Kidney epithelial cell (primary cell): ENCODE measurements at regions not wholly inside any gene's neighbourhood (a gene's known extent, or its start where the extent isn't known, plus 50 kb on each side); places are given as distances from the start of the nearest gene placed in this dataset.

Experiments
- DNase-seq: peaks from one replicate; pipeline ENCODE4 v3.0.0-alpha.2; 2010; ENCODE audit warnings: low read depth
- H3K27me3 ChIP-seq: 2 replicates; pipeline ENCODE4 v1.6.0; 2011; ENCODE audit warnings: low read length; ENCODE audit not compliant: control insufficient read depth, insufficient read depth
- H3K36me3 ChIP-seq: 2 replicates; pipeline ENCODE4 v1.5.1; 2011; ENCODE audit warnings: low read length; ENCODE audit not compliant: control insufficient read depth, insufficient read depth
- H3K4me3 ChIP-seq: 2 replicates; pipeline ENCODE4 v1.5.1; 2011; ENCODE audit warnings: low read depth, mild to moderate bottlenecking, control low read depth, low read length
- CTCF ChIP-seq: IDR thresholded peaks from 2 replicates; pipeline ENCODE4 v1.5.1; 2011; ENCODE audit warnings: mild to moderate bottlenecking, moderate library complexity, low read length, control low read depth, inconsistent platforms; ENCODE audit not compliant: insufficient read depth, poor library complexity, severe bottlenecking

- Histone ChIP-seq H3K27me3 (no peaks in the 10 kb centered on the region), H3K4me3 (no peak overlapping the region), H3K36me3 (no peaks in the 10 kb centered on the region)
- DNase-seq: peak; percentile 56
- TF ChIP-seq CTCF: no peak
These were observed 69.1 kb upstream of the ZNF516 start for GRCh38 chr18:76564117-76564516.

DNA sequence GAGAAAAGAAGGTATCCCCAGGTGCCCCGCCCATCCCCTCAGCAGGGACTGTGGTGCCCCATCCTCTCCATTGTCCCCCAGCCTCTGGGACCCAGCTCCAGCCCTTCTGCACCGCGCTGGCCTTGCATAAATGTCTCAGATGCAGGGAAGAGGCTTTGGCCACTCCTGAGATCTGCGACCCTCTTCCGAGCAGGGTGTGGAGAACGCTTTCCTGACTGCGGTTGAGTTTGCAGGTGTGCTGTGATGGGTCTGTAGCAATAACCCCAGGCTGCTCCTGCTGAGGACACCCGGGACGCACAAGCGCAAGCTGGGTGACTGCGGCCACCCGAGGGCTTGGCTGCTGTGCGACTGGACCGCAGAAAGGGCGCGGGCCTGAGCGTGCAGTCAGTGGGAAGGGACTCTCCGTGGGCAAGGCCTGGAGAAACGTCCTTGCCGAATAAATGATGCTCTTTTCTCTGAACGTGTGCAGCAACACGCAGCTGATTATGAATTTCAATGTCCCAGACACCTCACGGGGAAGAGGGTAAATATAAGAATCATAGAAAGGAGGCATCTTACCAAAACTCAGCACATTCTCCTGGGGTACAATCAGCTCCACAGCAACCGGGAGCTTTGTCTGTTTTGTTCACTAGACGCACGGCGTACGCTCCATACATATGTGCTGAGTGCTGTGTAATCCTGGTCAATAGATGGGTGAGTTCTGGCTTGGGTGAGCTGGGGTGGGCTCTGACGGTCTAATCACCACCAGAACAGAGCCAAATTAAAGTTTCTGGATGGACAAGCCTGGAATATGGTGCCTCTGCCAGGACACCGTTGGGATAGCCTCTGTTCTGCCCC, 67.5 kb upstream of the ZNF516 start:
- no peak for TF ChIP-seq CTCF
- H3K4me3 ChIP-seq: no peak overlapping the region
- H3K36me3 ChIP-seq: no peaks in the 10 kb centered on the region
- no peak for DNase-seq
- no peaks in the 10 kb centered on the region for H3K27me3 ChIP-seq

- H3K36me3 ChIP-seq: no peaks in the 10 kb centered on the region
- H3K4me3 ChIP-seq: no peak overlapping the region
- TF ChIP-seq CTCF: no peak
- DNase-seq: peak; percentile 32
- H3K27me3 ChIP-seq: no peaks in the 10 kb centered on the region
These were observed 64.0 kb upstream of the ZNF516 start for GRCh38 chr18:76558881-76559667.

DNA sequence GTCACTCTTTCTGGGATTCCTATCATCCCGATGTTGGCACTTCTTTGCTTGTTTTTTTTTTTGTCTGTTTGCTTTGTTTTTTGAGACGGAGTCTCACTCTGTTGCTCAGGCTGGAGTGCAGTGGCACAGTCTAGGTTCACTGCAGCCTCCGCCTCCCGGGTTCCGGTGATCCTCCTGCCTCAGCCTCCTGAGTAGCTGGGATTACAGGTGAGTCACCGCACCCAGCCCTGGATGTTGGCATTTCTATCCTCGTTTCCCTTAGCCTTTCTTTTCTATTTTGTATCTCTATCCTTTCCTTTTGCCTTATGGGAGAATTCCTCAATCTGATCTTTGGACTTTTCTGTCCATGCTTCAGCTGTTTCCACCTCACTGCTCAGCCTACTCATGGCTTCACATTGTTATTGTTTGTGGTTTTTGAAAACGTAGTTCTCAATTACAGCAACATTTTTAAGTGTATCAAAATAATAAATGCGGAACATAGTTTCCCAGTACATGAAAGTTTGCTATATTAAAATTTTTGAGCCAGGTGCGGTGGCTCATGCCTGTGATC, 62.1 kb upstream of the ZNF516 start:
- Histone ChIP-seq H3K27me3 (no peaks in the 10 kb centered on the region), H3K4me3 (no peak overlapping the region), H3K36me3 (no peaks in the 10 kb centered on the region)
- DNase-seq: no peak
- no peak for TF ChIP-seq CTCF

DNA sequence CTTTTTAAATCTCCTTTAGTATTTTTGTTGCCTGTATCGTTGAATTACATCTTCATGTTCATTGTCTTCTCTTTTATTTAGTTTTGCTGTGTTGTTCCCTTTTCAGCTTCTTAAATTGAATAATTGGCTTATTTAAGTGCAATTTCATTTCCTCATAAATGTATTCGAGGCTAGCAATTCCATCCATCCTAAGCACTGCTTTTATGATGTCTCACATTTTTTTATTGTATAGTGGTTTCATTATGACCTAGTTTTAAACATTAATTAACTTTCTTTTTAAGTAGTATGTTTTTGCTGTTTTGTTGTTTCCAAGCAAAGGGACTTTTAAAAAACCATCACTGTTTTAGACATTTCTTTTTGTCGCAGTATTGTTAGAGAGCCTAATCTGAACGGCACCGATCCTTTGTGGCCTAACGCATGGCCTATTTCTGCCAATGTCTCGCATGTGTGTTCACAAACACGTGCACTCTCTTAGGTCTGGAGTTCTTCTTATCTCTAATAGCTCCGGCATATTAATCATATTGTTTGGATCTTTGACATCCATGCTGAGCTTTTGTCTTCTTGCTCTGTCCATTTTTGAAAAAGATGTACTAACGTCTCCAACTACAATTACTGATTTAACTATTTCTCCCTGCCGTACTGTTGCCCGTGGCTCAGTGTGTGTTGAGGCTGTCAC, 59.6 kb upstream of the ZNF516 start:
- H3K4me3 ChIP-seq: no peak overlapping the region
- H3K27me3 ChIP-seq: no peaks in the 10 kb centered on the region
- H3K36me3 ChIP-seq: no peaks in the 10 kb centered on the region
- TF ChIP-seq CTCF: no peak
- no peak for DNase-seq
